ENCODE measurements at regions not wholly inside any gene's neighbourhood (a gene's known extent, or its start where the extent isn't known, plus 50 kb on each side); places are given as distances from the start of the nearest gene placed in this dataset.

DNA sequence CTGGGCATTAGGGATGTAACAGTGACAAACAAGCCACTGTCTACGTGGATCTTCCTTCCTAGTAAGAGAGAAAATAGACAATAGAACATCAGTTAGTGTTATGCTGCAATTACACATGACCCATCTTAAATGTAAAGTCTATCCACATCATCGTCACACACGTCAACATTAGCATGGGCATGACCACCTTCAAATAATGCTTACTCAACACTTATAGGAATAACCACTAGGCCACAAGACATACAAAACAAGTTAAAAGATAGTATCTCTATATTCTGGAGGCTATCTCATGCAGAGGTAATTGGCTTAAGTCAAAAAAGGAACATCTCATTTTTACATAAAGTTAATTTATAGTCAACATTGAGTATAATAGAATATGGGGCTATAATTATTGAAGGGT, 156.5 kb downstream of the MOXD1 start:
- DNase-seq = no peak

- no peak for DNase-seq
Measured at GRCh38 chr6:132236744-132237143, 164.5 kb downstream of the MOXD1 start.

DNA sequence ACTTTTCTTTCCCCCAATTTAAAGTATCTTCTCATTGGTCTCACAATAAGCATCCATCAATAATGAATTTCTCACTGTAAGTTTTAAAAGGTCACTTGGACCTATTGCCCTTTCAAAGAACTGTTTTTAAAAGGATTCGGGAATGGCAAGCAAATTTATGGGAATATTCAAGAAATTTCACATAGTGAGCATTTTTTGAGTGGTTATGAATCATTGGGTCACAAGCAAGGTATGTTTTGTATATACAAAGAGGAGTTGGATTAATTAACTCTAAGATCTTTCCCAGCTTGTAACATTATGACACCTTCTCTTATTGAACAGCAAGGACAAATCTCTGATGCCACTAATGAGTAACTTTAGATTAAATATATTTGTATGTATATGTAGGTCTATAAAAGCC, 165.0 kb downstream of the MOXD1 start:
- DNase-seq = no peak

- no peak for DNase-seq
Measured at GRCh38 chr6:132235596-132236280, 165.5 kb downstream of the MOXD1 start.

GRCh38 chr6:132234356-132234755, 166.9 kb downstream of the MOXD1 start:
- no peak for DNase-seq

DNA sequence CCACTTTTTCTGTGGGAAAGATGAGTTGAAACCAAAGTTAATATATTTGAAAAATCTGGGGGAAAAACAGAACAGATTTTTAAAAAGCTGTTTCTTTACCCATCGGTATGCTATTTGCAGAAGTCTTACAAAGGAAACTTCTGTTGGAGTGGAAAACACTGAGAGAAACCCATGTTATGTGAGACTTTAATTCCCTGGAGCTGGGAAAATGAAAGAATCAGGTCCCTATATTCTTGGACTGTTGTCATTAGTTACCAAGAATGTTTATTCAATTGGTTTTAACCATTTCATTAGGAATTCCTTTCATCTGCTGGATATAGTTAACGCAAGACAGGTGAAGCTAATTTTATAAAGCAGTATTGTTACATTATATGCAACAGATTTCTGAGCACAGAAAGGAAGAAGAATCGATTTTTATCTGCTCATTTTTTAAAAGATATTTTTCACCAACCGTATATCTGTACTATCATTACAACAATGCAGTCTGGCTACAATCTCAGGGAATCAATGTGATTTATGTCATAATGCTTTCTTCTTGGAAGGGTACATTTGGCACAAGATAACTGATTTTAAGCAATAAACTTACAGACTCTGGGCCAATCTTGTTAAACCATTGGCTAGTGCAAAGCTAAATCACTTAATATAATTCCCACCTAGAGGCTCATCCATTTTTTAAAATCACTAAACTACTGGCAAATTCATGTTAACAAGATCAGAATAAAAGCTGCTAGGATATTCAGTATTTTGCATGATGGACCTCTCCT, 170.0 kb downstream of the MOXD1 start:
- DNase-seq = no peak

- no peak for DNase-seq
Measured at GRCh38 chr6:132228894-132229293, 172.4 kb downstream of the MOXD1 start.

GRCh38 chr6:132227904-132228303, 173.4 kb downstream of the MOXD1 start:
- DNase-seq = no peak

- no peak for DNase-seq
Measured at GRCh38 chr6:132224943-132225342, 176.3 kb downstream of the MOXD1 start.

- no peak for DNase-seq
Measured at GRCh38 chr6:132220800-132221199, 180.5 kb downstream of the MOXD1 start.

- DNase-seq = no peak
Measured at GRCh38 chr6:132219901-132220300, 181.4 kb downstream of the MOXD1 start.

- DNase-seq = peak; percentile 6
Measured at GRCh38 chr6:132218059-132218696, 183.1 kb downstream of the MOXD1 start.

DNA sequence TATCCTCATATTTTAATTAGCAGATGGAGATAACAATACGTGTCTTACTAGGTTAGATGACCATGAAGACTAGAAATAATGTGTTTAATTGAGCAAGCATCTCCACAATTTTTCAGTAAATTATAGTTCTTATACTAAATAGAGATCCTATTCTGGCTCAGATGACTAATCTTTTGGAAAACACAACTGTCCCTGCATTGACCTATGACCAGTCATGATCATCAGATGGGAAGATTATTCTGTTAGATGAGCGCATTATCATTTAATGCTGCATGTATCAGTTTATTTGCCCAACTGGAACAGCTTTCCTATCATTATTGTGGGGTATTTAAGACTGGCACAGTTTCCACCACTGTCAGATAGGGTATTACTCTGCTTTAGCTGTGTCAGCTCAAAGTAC, 185.5 kb downstream of the MOXD1 start:
- no peak for DNase-seq

DNA sequence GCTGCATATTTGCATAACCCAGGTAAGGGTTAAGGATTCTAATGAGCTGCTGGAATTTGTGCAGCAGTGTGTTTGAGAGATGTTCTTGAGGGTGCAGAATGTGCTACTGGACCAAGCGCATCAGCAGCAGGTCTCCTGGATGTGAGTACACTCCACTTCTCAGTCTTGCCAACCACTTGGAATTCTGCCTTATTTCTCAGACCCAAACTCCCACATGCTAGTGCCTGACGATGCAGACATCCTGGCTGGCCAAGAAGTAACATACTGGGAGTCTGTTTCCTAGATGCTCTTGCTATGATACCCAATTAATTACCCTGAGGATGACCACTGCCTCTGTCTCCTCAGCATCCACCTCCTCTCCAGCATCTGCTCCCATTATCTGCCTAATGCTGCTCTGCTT, 186.6 kb downstream of the MOXD1 start:
- DNase-seq = no peak

DNA sequence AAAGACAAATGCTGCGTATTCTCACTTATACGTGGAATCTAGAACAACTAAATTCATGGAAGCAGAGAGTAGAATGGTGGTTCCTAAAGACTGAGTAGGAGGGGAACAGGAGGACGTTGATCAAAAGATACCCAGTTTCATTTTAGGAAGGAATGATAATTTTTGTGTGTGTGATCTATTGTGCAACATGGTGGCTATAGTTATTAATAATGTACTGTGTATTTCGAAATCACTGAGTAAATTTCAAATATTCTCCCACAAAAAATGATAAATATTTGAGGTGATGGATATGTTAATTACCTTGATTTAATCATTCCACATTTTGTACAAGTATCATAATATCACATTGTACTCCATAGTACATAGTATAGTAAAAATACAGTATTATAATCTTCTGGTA, 187.5 kb downstream of the MOXD1 start:
- DNase-seq = no peak

DNA sequence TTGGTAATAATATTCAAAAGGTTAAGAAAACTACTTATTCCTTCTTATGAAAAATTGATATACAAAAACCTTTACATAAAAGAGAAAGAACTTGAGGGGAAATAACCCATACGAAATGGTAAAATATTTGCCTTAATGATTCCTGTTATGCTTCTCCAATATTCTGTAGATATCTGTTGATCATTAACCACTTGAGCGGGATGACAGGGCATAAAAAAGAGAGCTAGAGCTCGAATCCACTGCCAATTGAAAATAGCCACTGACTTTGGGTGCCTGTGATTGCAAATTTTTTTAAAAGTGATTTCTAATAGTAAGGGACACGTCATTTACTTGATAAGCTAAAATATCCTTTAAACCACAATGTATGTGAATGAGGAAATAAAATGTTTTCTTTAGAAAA, 188.1 kb downstream of the MOXD1 start:
- DNase-seq = no peak

GRCh38 chr6:132210886-132211563, 190.2 kb downstream of the MOXD1 start:
- DNase-seq = no peak

DNA sequence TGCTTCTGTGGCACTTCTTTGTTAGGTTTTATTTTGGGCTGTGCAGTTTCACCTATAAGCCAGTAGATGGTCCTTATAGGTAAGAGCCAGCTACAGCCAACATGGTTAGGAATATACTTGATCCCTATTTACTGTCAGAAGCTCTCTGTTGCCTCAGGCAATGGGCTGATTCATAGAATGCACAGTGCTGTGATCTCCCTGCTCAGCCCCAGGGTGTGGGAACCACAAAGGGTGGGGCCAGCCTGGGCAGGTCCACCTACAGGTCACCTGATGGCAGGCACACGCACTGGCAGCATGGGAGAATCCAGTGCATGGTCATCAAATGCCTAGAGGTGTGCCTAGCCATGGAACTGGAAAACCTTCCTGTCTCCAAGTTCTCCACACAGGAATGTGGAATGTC, 191.9 kb downstream of the MOXD1 start:
- DNase-seq = no peak

DNA sequence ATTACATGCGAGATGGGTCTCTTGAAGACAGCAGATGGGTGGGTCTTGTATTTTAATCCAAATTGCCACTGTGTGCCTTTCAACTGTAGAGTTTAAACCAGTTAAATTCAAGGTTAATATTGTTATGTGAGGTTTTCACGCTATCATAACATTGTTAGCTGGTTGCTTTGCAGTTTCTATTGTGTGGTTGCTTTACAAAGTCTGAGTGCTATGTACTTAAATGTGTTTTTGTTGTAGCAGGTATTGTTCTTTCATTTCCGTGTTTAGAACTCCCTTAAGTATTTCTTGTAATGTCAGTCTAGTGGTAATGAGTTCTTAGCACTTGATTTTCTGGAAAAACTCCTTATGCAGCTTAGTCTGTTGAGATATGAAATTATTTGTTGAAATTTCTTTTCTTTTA, 193.3 kb downstream of the MOXD1 start:
- no peak for DNase-seq

GRCh38 chr6:132205946-132206345, 195.3 kb downstream of the MOXD1 start:
- DNase-seq = no peak

DNA sequence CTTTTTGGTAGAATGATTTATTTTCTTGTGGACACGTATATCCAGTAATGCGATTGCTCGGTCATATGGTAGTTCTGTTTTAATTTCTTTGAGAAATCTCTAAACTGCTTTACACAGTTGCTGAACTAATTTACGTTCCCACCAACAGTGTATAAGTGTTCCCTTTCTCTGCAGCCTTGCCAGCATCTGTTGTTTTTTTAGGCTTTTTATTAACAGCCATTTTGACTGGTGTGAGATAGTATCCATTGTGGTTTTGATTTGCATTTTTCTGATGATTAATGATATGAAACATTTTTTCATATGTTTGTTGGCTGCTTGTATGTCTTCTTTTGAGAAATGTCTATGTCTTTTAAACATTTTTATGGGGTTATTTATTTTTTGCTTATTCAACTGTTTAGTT, 196.7 kb downstream of the MOXD1 start:
- DNase-seq = no peak

DNA sequence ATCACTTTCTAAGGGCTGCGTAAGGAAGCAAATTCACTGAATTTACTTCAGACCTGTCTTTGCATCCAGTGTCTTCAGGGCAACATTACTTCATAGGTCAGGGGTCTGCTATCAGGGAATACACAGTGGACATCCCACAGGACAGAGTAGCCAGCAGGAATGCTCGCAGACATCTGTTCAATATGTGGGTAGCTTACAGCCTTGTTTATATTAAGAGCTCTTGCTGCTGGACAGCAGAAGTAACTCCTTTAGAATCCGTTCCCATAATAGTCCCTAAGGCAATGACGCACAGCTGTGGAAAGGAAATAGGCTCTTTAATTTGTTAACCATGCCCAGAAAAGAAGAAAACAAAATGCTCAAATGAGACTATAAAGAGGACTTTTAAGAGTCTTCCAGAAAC, 198.7 kb downstream of the MOXD1 start:
- no peak for DNase-seq

DNA sequence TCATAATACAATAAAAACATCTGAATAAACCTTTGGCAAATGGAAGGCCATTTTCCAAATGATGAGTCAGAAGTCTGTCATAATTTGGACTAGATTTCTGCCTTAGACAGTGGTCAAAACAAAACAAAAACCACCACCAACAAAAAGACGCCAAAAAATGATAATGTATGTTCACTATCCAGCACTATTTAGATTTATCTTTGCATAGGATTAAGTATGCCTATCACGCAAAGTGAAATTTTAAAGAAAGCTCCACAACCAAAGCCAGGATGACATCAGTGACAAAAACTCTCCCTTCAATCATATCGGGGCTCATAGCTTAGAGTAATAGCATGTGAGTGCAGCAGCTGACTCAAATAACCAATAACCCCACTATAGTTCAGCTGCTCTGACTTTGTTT, 201.9 kb downstream of the MOXD1 start:
- no peak for DNase-seq

GRCh38 chr6:132198896-132199295, 202.4 kb downstream of the MOXD1 start:
- DNase-seq = no peak

All from hematopoietic multipotent progenitor cell treated with erythropoietin and hydrocortisone succinate and interleukin-3 and kit ligand, for 8 days (in vitro differentiated cells).